Astrocyte of the spinal cord (primary cell): ENCODE measurements at regions not wholly inside any gene's neighbourhood (a gene's known extent, or its start where the extent isn't known, plus 50 kb on each side); places are given as distances from the start of the nearest gene placed in this dataset.
A peak's percentile ranks its signal among the peaks of the same experiment; 100 is the strongest.

ENCODE experiments used
- DNase-seq: peaks from one replicate; pipeline ENCODE4 v3.0.0; 2011; ENCODE audit warnings: low read depth, low spot score
- H3K4me3 ChIP-seq: 2 replicates; pipeline ENCODE4 v1.5.1; 2011; ENCODE audit warnings: low read depth, mild to moderate bottlenecking, low read length, moderate library complexity
- CTCF ChIP-seq: IDR thresholded peaks from 2 replicates; pipeline ENCODE4 v1.5.1; 2012; ENCODE audit warnings: low read depth, mild to moderate bottlenecking, low read length, inconsistent platforms
- in situ Hi-C: cut with HindIII; loops from 2 replicates; pipeline ENCODE4 v1.10.0; 2017; ENCODE audit warnings: low sequenced_read_pairs

GRCh38 chr14:106276326-106277267 lies 750.2 kb downstream of the TMEM121 start:
- in situ Hi-C loops = no loop called here
- no peak overlapping the region for H3K4me3 ChIP-seq
- DNase-seq = no peak
- no peak for TF ChIP-seq CTCF

- in situ Hi-C loops = no loop called here
- TF ChIP-seq CTCF = peak; percentile 1
- DNase-seq = no peak
- no peak overlapping the region for H3K4me3 ChIP-seq
These were observed 751.1 kb downstream of the TMEM121 start for GRCh38 chr14:106277503-106277902.

GRCh38 chr14:106280876-106281275 lies 754.5 kb downstream of the TMEM121 start:
- in situ Hi-C loops = no loop called here
- no peak overlapping the region for H3K4me3 ChIP-seq
- no peak for TF ChIP-seq CTCF
- no peak for DNase-seq

GRCh38 chr14:106286697-106287290 lies 760.4 kb downstream of the TMEM121 start:
- no peak for TF ChIP-seq CTCF
- H3K4me3 ChIP-seq = no peak overlapping the region
- DNase-seq = no peak
- in situ Hi-C loops = no loop called here

- H3K4me3 ChIP-seq = no peak overlapping the region
- no peak for TF ChIP-seq CTCF
- in situ Hi-C loops = no loop called here
- DNase-seq = no peak
These were observed 761.1 kb downstream of the TMEM121 start for GRCh38 chr14:106287506-106287905.

GRCh38 chr14:106291626-106292025 lies 765.2 kb downstream of the TMEM121 start:
- no peak for DNase-seq
- H3K4me3 ChIP-seq = no peak overlapping the region
- in situ Hi-C loops = no loop called here
- TF ChIP-seq CTCF = no peak
